Ascending aorta (tissue), 2 donors: ENCODE measurements at regions not wholly inside any gene's neighbourhood (a gene's known extent, or its start where the extent isn't known, plus 50 kb on each side); places are given as distances from the start of the nearest gene placed in this dataset.

Experiments
- DNase-seq, 2 donors: peaks; one replicate each; pipeline ENCODE4 v3.0.0-alpha.2; 2019; ENCODE audit warnings: low spot score in 2 of 2
- H3K27ac ChIP-seq, 2 donors: fragments of 200-600 bp; sonication (generic); one replicate each; pipeline ENCODE4 v1.5.1; 2016 to 2017; ENCODE audit warnings: mild to moderate bottlenecking in 1 of 2
- H3K27me3 ChIP-seq: fragments of 200-600 bp; sonication (generic); one replicate; pipeline ENCODE4 v1.5.1; 2017
- H3K36me3 ChIP-seq, 2 donors: fragments of 200-600 bp; sonication (generic); one replicate each; pipeline ENCODE4 v1.5.1; 2016
- H3K4me1 ChIP-seq, 2 donors: fragments of 200-600 bp; sonication (generic); one replicate each; pipeline ENCODE4 v1.5.1; 2016 to 2017; ENCODE audit warnings: mild to moderate bottlenecking in 1 of 2
- H3K4me3 ChIP-seq, 2 donors: fragments of 200-600 bp; sonication (generic); one replicate each; pipeline ENCODE4 v1.5.1; 2016 to 2017; ENCODE audit warnings: mild to moderate bottlenecking in 1 of 2
- H3K9me3 ChIP-seq, 2 donors: fragments of 200-600 bp; sonication (generic); one replicate each; pipeline ENCODE4 v1.5.1; 2016
- CTCF ChIP-seq, 3 experiments: fragments of 200-600 bp in 2 of 3; fragments of 450-650 bp in 1 of 3; sonication (generic) in 2 of 3; IDR thresholded peaks; one replicate each; pipeline ENCODE4 v1.5.1; 2016 to 2019; ENCODE audit warnings: antibody characterized with exemption in 3 of 3, mild to moderate bottlenecking in 1 of 3, moderate library complexity in 1 of 3
- intact Hi-C: fragments of 100-400 bp; cut with DNase I; formaldehyde crosslinking; loops from one replicate; pipeline ENCODE4 v1.15.1; 2023

- H3K27me3 ChIP-seq: no peaks in the 10 kb centered on the region
- peak; percentile 16 to 46 (median 37) for TF ChIP-seq CTCF (IDR thresholded peaks at IDR 0.05)
- H3K4me3 ChIP-seq: no peak overlapping the region
- H3K9me3 ChIP-seq: no peaks in the 10 kb centered on the region
- intact Hi-C loops: loop anchor here (10.0 kb wide), 2 partner anchors 798 to 948 kb away; no protein-coding TSS in a partner anchor
- H3K4me1 ChIP-seq: no peaks in the 10 kb centered on the region
- H3K27ac ChIP-seq: no peak overlapping the region
- no peak for DNase-seq
- no peaks in the 10 kb centered on the region for H3K36me3 ChIP-seq
Measured at GRCh38 chr10:27446091-27446918, 57.8 kb upstream of the RAB18 start.

DNA sequence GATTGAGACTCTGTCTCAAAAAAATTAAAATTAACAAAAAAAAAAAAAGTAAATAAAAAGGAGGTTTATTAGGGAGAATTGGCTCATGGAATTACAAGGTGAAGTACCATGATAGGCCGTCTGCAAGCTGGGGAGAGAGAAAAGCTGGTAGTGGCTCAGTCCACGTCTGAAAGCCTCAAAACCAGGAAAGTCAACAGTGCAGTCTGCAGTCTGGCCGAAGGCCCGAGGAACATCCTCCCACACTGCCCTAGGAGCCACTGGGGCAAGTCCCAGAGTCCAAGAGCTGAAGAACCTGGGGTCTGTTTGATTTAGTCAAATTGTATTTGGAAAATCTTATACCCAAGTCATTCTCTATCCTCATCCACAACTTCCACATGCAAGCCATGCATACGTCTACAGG lies 59.0 kb upstream of the RAB18 start:
- Histone ChIP-seq H3K27ac (no peak overlapping the region), H3K27me3 (no peaks in the 10 kb centered on the region), H3K4me1 (no peaks in the 10 kb centered on the region), H3K36me3 (no peaks in the 10 kb centered on the region), H3K9me3 (no peaks in the 10 kb centered on the region), H3K4me3 (no peak overlapping the region)
- no peak for DNase-seq
- no peak for TF ChIP-seq CTCF (IDR thresholded peaks at IDR 0.05)
- intact Hi-C loops: loop anchor here (10.0 kb wide), 2 partner anchors 800 to 950 kb away; no protein-coding TSS in a partner anchor

DNA sequence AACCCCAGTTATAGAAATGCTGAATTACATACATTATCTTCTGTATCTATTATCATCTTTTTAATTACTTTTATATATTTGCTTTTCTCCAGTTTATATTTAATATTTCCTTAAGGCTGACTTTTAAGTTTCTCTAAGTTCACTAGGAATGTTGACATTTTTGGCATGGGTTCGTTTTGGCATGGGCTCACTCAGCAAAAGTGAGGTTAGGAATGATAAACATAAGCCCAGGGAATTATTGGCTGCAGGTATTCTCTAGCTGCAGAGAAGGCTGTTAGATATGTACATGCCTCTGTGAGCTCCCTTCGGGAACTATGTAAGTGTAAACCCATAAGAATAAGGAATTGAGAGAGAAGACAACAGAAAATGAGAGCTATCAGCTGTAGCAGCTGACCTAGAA lies 63.6 kb upstream of the RAB18 start:
- intact Hi-C loops: loop anchor here (10.0 kb wide), 2 partner anchors 804 to 954 kb away; no protein-coding TSS in a partner anchor
- Histone ChIP-seq H3K9me3 (no peaks in the 10 kb centered on the region), H3K27ac (no peak overlapping the region), H3K36me3 (no peaks in the 10 kb centered on the region), H3K27me3 (no peaks in the 10 kb centered on the region), H3K4me3 (no peak overlapping the region), H3K4me1 (no peaks in the 10 kb centered on the region)
- no peak for DNase-seq
- TF ChIP-seq CTCF (IDR thresholded peaks at IDR 0.05): no peak

GRCh38 chr10:27440021-27440420 lies 64.1 kb upstream of the RAB18 start:
- no peak for DNase-seq
- no peak overlapping the region for H3K27ac ChIP-seq
- intact Hi-C loops: loop anchor here (10.0 kb wide), 2 partner anchors 805 to 955 kb away; no protein-coding TSS in a partner anchor
- H3K4me1 ChIP-seq: no peaks in the 10 kb centered on the region
- H3K9me3 ChIP-seq: no peaks in the 10 kb centered on the region
- no peak overlapping the region for H3K4me3 ChIP-seq
- no peak for TF ChIP-seq CTCF (IDR thresholded peaks at IDR 0.05)
- H3K36me3 ChIP-seq: no peaks in the 10 kb centered on the region
- H3K27me3 ChIP-seq: no peaks in the 10 kb centered on the region

DNA sequence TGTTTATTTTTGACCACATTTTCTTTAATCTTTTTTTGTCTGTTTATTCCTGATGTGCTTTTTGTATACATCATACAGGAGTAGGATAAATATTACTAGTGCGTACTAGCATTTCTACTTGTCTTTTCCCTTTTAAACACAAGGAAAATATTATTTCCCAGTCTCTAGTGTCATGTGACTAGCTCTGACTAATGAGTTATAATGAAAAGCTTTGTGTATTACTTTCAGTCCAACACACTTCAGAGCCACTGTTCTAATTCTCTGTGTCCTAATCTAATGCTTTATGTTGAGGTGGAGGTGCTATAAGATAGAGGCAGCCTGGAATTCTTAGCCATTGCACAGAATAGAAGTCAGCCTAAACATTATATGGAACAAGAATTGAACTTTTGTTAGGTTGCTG lies 65.0 kb upstream of the RAB18 start:
- no peaks in the 10 kb centered on the region for H3K9me3 ChIP-seq
- no peak overlapping the region for H3K27ac ChIP-seq
- H3K4me3 ChIP-seq: no peak overlapping the region
- H3K36me3 ChIP-seq: no peaks in the 10 kb centered on the region
- no peaks in the 10 kb centered on the region for H3K27me3 ChIP-seq
- intact Hi-C loops: no loop called here
- H3K4me1 ChIP-seq: no peaks in the 10 kb centered on the region
- DNase-seq: no peak
- TF ChIP-seq CTCF (IDR thresholded peaks at IDR 0.05): no peak
